H7 (cell line): ENCODE measurements at regions not wholly inside any gene's neighbourhood (a gene's known extent, or its start where the extent isn't known, plus 50 kb on each side); places are given as distances from the start of the nearest gene placed in this dataset.
"Not testable (repeated sequence)": the region's sequence is repeated elsewhere in the genome, so short reads cannot be mapped to it uniquely, and the experiment has no call there.

Source experiments
- DNase-seq: peaks from one replicate; pipeline ENCODE4 v3.0.0; 2012
- H3K27me3 ChIP-seq: 2 replicates; pipeline ENCODE4 v1.6.0; 2011; ENCODE audit warnings: mild to moderate bottlenecking, low read length; ENCODE audit not compliant: control insufficient read depth, insufficient read depth
- H3K36me3 ChIP-seq: replicated peaks from 2 replicates; pipeline ENCODE4 v1.5.1; 2011; ENCODE audit warnings: low read length; ENCODE audit not compliant: control insufficient read depth, insufficient read depth
- H3K4me3 ChIP-seq: 2 replicates; pipeline ENCODE4 v1.5.1; 2011; ENCODE audit warnings: low read depth, mild to moderate bottlenecking, control low read depth, low read length, moderate library complexity; ENCODE audit not compliant: insufficient read depth

DNA sequence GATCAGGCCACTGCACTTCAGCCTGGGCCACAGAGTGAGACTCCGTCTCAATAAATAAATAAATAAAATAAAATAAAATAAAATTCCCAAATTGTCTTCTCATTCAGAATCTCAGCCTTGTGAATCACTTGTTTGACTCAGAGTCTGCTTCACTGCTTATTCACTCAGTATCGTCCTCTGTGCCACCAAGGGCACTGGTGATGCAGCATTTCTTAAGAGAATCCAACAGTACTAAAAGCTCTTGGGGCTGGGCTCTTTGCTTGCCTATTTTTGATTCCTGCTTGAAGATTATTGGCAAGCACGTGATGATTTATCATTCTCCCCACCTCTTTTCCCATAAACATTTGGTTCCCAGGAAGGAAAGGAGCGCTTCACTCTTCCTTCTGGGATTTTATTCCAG lies 54.8 kb upstream of the HMGB1 start:
- Histone ChIP-seq H3K36me3 (no peaks in the 10 kb centered on the region), H3K27me3 (no peaks in the 10 kb centered on the region), H3K4me3 (no peak overlapping the region)
- DNase-seq, result no peak

DNA sequence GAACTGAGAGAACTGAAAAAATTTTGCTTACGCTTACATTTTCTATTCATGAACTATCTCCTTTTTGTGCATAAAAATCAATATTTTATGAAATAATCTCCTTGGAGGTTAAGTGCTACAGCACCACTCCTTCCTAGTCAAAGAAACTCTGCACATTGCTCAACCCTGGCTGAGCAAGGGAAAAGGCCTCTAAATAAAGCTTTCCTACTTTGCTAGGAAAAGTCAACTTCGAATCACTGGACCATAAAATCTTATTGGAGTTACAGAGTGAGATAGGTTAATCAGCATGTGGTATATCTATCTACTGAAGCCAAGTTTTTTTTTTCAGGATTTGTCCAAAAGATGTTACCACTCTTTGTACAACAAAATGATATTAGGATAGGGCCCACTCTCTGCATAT lies 57.5 kb upstream of the HMGB1 start:
- no peaks in the 10 kb centered on the region for H3K36me3 ChIP-seq

DNA sequence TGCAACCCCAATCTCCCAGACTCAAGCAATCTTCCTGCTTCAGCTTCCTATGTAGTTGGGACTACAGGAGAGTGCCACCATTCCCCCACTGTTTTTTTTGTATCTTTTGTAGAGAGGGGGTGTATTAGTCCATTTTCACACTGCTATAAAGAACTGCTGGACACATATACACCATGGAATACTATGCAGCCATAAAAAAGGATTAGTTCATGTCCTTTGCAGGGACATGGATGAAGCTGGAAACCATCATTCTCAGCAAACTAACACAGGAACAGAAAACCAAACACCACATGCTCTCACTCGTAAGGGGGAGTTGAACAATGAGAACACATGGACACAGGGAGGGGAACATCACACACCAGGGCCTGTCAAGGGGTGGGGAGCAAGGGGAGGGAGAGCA lies 58.1 kb upstream of the HMGB1 start:
- H3K4me3 ChIP-seq, DNase-seq, H3K27me3 ChIP-seq, H3K36me3 ChIP-seq: not testable (repeated sequence)

More for the DNA sequence above, 57.5 kb upstream of the HMGB1 start:
- no peak overlapping the region for H3K4me3 ChIP-seq
- DNase-seq, result no peak
- H3K27me3 ChIP-seq, result no peaks in the 10 kb centered on the region

DNA sequence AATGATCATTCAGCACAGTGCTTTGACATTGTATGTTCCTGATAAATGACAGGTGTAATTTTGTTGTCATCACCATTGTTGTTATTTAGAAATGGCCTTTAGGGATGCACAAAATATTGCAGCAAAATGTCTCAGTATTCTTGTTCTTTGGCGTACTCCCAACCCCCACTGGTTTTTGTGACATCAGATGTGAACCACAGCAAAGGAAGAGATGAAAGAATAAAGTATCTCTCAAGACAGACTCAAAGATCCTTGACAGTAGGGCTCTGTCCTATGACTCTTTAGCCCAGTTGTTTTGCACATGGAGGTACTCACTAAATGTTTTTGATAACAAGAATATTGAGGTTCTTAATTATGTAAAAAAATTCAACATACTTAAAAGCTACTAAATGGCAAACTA lies 59.5 kb upstream of the HMGB1 start:
- not testable (repeated sequence) for H3K36me3 ChIP-seq, H3K4me3 ChIP-seq, DNase-seq, H3K27me3 ChIP-seq

DNA sequence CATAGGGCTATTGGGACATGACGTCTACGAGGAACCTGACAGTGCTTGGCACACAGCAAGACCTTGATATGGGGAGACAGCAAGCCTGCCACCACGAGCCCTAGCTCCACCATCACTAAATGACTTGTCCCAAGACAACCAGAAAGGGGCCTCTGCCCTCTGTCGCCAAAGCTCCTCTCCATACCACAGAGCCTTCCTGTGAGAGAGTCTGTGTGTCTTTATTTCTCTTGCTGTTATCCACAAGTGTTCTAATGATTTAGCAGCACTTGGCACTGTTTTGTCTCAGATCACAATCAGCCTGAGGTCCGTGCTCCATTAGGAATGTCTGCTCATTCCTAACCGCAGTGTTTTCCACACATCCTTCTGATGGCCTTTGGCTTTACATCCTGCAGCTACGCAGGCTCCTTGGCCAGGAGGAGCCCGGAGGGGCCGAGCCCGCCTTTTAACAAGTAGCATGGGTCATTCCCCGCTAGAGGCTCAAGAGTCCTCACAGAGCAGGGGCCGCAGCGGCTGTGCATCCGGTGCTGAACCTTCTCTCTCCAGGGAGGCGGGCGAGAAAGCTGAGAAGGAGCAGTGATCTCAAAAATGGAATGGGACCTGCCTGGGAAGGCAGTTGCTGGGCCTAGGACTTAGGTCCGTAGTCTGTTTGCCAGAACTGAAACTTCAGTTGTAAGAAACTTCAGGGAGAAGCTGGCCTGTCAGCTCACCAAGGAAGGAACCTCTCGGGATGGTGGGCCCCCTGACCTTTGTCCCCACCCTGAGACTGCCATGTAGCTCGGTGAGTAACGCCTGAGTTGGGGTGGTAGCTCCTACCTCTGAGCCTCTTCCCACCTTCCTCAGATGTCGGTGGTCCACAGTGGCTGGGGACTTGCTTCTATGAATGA lies 61.1 kb upstream of the HMGB1 start:
- H3K36me3 ChIP-seq, result no peaks in the 10 kb centered on the region
- DNase-seq, result peak; percentile 17

DNA sequence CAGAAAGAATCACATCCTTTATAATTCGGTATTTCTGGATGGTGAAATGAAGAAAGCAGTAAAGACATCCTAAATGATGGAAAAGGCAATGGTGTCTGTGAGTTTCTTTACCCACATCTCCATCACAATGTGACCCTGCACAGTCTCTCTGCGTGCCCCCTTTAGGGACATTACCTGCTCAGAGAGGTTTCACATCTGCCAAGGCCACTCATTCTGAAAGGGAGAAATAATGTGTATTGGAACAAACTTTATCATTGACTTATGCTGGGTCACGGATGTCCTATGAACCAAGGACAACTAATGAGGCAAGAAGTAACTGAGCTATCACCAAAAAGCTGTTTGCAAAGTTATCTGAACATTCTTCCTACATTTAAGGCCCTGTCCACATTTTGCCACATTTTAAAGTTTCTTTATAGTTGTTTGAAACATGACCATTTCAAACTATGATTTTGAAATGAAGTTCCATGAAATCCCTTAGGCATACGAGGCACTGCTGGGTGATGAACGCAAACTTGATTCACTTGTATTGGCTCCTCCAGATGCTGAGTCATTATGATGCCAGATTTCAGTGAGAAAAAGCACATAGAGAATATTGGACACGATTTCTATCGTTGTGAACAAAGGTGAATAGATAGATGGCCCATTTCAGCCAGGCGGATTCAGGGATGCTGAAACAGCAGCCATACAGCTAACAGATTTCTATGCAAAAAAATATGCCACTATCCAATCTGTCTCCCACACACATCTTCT lies 63.5 kb upstream of the HMGB1 start:
- DNase-seq, result no peak
- Histone ChIP-seq H3K4me3 (no peak overlapping the region), H3K36me3 (no peaks in the 10 kb centered on the region), H3K27me3 (no peaks in the 10 kb centered on the region)

More for the DNA sequence above, 61.1 kb upstream of the HMGB1 start:
- Histone ChIP-seq H3K4me3 (no peak overlapping the region), H3K27me3 (no peaks in the 10 kb centered on the region)

DNA sequence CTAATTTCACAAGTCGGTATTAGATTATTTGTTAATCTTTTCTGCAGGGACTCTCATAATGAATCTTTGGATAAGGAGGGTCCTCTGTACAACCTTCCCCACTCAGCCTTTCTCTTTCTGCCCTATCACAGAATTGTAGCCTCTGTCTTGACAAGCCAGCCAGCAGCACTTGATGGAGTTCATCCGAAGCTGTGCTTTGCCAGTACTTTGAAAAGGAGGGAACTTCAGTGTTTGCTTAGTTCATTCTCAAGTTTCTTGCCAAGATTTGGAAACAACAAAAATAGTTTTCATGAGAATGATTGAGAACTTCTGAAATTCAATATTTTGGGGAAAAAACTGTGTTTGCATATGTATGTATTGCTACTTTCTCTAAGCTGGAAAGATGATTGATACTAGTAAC lies 69.3 kb upstream of the HMGB1 start:
- Histone ChIP-seq H3K27me3 (no peaks in the 10 kb centered on the region), H3K4me3 (no peak overlapping the region), H3K36me3 (no peaks in the 10 kb centered on the region)
- no peak for DNase-seq

DNA sequence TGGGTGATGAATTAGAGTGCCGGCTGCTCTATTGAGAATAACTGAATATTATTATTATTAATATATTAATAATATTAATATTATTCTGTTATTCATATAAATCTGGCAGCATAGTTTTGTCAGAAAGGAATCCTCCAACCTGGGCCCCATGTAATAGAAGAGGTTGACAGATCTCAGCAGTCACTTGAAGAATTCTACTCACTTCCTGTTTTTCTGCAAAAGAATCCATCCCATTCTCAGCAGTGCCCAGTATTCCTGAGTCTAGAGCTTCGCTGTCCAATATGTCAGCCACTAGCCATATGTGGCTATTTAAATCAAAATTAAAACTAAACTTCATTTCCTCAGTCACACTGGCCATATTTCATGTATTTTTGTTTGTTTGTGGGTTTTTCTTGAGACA lies 72.4 kb upstream of the USPL1 start:
- H3K4me3 ChIP-seq, result no peak overlapping the region
- H3K36me3 ChIP-seq, result no peaks in the 10 kb centered on the region
- no peaks in the 10 kb centered on the region; the same call in 1 of the 2 replicates for H3K27me3 ChIP-seq
- DNase-seq, result no peak

DNA sequence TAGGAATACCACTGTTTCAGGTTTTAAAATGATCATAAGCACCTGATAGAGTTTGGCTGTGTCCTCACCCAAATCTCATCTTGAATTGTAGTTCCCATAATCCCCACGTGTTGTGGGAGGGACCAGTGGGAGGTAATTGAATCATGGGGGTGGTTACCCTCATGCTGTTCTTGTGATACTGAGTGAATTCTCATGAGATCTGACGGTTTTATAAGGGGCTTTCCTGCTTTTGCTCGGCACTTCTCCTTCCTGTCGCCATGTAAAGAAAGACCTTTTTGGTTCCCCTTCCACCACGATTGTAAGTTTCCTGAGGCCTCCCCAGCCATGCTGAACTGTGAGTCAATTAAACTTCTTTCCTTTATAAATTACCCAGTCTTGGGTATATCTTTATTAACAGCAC lies 69.7 kb upstream of the USPL1 start:
- not testable (repeated sequence) for H3K27me3 ChIP-seq, DNase-seq, H3K36me3 ChIP-seq, H3K4me3 ChIP-seq

DNA sequence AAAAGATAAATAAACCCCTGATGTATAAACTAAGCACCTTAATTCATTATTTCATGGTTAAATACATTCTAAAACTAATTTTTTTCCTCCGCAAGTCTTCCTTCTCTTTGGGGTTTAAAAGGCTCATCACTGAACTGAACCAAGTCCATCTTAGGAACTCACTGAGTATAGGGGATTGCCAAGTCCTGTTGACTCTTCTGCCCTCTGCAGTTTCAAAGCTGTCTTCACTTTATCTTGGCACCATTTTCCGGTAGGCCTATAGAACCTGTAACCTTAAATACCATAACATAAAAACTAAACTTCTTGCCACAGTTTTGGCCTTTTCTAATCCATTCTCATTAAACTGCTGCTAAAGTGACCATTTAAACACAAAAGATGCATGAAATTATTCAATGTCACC lies 66.5 kb upstream of the USPL1 start:
- peak; percentile 41 for DNase-seq
- no peaks in the 10 kb centered on the region for H3K27me3 ChIP-seq
- no peaks in the 10 kb centered on the region for H3K36me3 ChIP-seq

DNA sequence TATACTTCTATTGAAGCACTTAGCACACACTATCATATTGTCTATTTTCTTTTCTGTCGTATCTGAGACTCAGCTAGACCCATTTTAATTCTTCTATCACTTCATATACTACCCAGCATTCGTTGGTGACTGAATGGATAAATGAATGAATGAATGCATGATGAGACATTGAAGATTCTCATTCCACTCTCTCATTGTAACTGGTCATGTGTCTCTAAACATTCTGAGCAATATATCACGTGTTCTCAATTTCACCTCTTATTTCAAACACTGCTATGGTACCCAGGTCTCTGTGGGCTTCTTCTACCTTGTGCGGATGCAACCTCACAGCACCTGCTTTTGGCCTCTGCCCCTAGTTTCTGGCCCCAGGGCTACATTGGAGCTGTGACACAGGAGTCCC lies 65.2 kb upstream of the USPL1 start:
- no peaks in the 10 kb centered on the region for H3K36me3 ChIP-seq
- no peak overlapping the region for H3K4me3 ChIP-seq
- no peaks in the 10 kb centered on the region for H3K27me3 ChIP-seq
- no peak for DNase-seq

More for the DNA sequence above, 66.5 kb upstream of the USPL1 start:
- H3K4me3 ChIP-seq, result no peak overlapping the region

DNA sequence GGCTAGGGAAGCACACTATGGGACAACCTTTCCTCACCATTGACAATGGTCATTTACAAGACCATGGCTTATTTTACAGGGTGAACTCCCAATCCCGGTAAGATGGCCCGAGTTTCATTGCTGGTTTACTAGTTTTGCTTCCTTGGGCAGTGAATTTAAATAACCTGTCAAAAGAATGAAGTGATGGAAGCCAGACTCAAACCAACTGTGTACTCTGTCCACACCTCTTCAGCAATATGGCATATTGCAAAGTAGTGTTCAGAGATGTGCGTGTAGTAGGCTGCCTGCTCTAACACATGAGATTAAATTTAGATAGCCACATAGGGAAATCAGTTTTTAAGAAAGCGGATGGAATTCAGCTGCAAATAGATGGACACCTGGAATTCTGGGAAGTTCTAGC lies 58.4 kb upstream of the USPL1 start:
- Histone ChIP-seq H3K4me3 (no peak overlapping the region), H3K27me3 (no peaks in the 10 kb centered on the region), H3K36me3 (no peaks in the 10 kb centered on the region)
- no peak for DNase-seq

DNA sequence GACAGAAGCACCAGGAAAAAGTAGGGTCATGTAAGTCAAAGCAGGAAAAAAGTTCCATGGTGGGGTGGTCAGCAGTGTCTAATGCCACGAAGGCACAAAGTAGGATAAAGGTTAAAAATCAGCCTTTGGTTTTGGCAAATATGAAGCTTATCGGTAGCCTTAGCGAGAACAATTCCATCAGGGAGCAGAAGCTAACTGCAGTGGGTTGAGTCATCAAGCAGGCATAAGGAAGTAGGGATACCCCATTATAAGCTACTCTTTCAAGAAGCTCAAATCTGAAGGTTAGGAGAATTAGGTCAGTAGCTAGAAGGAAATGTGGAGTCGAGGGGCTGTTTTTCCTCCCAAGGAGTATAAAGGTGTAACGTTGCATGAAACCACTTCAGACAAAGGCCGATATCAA lies 57.5 kb upstream of the USPL1 start:
- H3K4me3 ChIP-seq, result no peak overlapping the region
- no peaks in the 10 kb centered on the region for H3K36me3 ChIP-seq
- no peak for DNase-seq
- no peaks in the 10 kb centered on the region for H3K27me3 ChIP-seq

DNA sequence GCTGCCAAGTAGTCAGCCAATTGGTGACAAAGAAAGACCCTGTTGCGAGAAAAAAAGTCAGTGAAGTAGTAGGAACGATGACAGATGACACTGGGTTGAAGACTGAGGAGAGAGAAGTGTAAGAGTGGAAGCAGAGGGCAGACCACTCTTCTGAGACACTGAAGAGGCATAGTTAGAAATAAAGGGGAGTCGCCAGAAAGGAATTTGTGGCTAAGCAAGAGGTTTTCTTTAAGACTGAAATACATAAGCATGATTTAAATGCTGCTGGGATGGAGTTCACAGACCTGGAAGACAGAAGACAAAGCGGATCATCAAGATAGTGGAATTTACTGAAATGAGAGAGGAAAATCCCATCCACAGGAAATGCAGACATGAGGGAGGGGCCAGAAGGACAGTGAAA lies 56.2 kb upstream of the USPL1 start:
- DNase-seq, result no peak
- Histone ChIP-seq H3K27me3 (no peaks in the 10 kb centered on the region), H3K4me3 (no peak overlapping the region), H3K36me3 (no peaks in the 10 kb centered on the region)

DNA sequence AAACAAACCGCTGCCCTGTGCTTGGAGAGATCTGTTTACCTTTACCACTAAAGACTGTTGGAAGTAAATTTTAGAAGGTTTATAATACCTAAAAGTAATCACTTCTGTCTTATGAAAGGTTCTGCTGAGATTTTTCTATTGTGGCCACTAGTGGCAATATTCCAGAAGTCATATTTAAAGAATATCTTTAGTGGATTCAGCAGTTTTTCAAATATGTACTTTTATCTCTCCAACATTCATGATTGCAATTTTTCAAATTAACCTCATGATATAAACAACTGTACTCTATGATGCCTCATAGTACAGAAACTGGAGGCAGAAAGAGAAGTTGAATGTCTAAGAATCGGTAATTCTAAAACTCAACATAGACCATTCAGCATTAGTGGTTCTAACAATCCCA lies 53.2 kb upstream of the USPL1 start:
- no peaks in the 10 kb centered on the region for H3K27me3 ChIP-seq
- no peak overlapping the region for H3K4me3 ChIP-seq
- H3K36me3 ChIP-seq, result no peaks in the 10 kb centered on the region
- DNase-seq, result no peak
